DMS114 treated with DMSO at 0.1 percent for 48 hours (cell line): ENCODE measurements at regions not wholly inside any gene's neighbourhood (a gene's known extent, or its start where the extent isn't known, plus 50 kb on each side); places are given as distances from the start of the nearest gene placed in this dataset.
"Not testable (repeated sequence)": the region's sequence is repeated elsewhere in the genome, so short reads cannot be mapped to it uniquely, and the experiment has no call there.

Source experiments
- DNase-seq: peaks from one replicate; lab custom pipeline; 2025; ENCODE audit not compliant: unreplicated experiment; lab: John Stamatoyannopoulos, UW

GRCh38 chr16:16448423-16448822 lies 69.5 kb downstream of the NPIPA7 start:
- DNase-seq, result not testable (repeated sequence)

GRCh38 chr16:16449712-16450237 lies 70.8 kb downstream of the NPIPA7 start:
- not testable (repeated sequence) for DNase-seq

DNA sequence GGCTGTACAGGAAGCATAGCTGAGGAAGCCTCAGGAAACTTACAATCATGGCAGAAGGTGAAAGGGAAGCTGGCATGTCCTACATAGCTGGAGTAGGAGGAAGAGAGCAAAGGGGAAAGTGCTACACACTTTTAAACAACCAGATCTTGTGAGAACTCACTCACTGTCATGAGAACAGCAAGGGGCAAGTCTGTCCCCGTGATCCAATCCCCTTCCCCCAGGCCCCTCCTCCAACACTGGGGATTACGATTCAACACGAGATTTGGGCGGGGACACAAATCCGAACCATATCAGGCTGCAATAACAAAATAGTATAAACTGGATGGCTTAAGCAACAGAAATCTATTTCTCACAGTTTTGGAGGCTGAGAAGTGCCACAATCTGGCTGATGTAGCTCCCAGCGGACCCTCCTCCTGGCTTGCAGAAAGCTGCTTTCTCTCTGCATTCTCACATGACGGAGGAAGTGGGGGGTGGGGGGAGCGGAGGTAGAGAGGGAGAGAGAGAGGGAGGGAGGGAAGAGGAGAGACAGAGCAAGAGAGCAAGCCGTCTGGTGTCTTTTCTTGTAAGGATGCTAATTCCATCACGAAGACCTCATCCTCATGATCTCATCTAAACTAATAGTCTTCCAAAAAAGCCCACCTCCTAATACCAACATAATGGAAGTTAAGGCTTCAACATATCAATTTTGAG lies 72.9 kb downstream of the NPIPA7 start:
- not testable (repeated sequence) for DNase-seq

- DNase-seq, result not testable (repeated sequence)
Measured at GRCh38 chr16:16458579-16458978, 79.6 kb downstream of the NPIPA7 start.

- DNase-seq, result not testable (repeated sequence)
Measured at GRCh38 chr16:16463792-16464191, 84.9 kb downstream of the NPIPA7 start.

GRCh38 chr16:16488919-16489318 lies 110.0 kb downstream of the NPIPA7 start:
- not testable (repeated sequence) for DNase-seq

GRCh38 chr16:16489466-16489865 lies 110.5 kb downstream of the NPIPA7 start:
- not testable (repeated sequence) for DNase-seq

- not testable (repeated sequence) for DNase-seq
Measured at GRCh38 chr16:16494114-16494513, 115.2 kb downstream of the NPIPA7 start.

GRCh38 chr16:16494998-16495397 lies 116.1 kb downstream of the NPIPA7 start:
- not testable (repeated sequence) for DNase-seq

- not testable (repeated sequence) for DNase-seq
Measured at GRCh38 chr16:16499875-16500274, 120.9 kb downstream of the NPIPA7 start.

- not testable (repeated sequence) for DNase-seq
Measured at GRCh38 chr16:16507041-16507440, 128.1 kb downstream of the NPIPA7 start.

DNA sequence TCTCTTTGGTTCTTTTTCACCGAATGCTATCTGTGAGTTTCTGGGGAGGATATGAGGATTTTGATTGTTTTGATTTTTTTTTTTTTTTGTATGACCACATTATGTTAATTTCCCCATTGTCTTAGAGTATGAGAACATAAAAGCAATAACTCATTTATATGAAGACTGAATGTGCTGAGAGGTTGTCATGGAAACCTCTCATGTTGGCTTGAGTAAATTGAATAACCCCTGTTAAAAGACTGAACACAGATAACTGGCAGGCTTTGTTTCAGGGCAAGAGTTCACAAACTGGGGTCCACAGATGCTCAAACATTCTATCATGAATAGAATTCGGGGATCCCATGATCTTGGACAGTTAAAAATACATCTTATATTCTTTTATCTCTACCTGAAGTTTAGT lies 129.4 kb downstream of the NPIPA7 start:
- not testable (repeated sequence) for DNase-seq

DNA sequence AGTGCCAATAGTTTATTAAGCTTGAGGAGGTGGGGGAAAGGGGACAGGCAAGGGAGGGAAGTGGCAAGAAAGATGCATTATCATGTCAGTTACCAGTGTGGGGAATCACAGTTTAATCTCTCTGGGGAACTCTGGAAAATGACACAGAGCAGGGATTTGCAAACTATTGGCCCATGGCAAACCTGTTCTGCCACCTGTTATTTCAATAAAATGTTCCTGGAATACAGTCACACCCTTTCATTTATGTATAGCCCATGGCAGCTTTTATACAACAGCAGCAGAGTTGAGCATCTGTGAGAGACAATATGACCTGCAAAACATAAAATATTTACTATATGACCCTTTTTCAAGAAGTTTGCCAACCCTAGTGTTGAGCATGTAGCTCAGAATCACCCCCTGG lies 140.5 kb downstream of the NPIPA7 start:
- not testable (repeated sequence) for DNase-seq

DNA sequence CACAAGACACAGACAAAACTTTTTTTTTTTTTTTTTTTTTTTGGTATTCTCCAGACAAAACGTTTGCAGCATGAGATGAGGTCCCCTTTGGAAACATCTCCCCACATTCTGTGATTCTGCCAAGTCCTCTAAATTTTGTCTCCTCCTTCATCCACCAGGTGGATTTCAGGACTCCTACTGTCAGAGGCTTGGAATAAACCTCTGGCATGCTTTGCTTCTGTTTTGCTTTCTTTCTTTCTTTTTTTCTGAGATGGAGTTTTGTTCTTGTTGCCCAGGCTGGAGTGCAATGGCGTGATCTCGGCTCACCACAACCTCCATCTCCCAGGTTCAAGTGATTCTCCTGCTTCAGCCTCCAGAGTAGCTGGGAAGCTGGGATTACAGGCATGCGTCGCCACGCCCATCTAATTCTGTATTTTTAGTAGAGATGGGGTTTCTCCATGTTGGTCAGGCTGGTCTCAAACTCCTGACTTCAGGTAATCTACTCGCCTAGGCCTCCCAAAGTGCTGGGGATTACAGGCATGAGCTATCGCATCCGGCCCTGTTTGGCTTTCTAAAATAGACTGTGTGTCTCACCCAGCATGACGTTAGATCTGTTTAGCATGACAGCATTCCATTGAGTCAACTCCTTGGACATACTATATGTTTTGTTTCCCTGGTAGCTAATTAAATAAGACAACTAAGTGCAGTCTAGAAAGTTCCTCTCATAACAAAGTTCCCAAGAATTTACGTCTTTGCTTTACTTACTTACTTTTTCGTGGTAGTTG lies 142.5 kb downstream of the NPIPA7 start:
- not testable (repeated sequence) for DNase-seq

- DNase-seq, result not testable (repeated sequence)
Measured at GRCh38 chr16:16526998-16527397, 148.1 kb downstream of the NPIPA7 start.

DNA sequence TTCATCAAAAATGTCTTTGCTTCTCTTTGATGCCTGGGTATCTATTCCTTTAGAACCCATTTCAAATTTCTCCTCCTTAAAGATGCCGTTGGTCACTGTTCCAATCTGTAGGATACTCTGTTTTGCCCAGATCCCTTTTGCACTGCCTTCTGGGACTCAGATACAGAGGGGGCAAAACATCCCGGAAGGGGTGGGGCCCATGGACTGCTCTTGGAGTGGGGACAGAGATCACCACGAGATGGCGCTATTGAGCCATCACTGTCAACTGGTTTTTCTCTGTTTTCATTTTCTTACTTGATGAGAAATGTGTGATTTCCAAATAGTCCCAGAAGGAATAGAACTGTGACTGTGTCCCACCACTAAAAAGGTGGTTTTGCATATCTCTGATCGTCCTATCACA lies 151.8 kb downstream of the NPIPA7 start:
- not testable (repeated sequence) for DNase-seq

DNA sequence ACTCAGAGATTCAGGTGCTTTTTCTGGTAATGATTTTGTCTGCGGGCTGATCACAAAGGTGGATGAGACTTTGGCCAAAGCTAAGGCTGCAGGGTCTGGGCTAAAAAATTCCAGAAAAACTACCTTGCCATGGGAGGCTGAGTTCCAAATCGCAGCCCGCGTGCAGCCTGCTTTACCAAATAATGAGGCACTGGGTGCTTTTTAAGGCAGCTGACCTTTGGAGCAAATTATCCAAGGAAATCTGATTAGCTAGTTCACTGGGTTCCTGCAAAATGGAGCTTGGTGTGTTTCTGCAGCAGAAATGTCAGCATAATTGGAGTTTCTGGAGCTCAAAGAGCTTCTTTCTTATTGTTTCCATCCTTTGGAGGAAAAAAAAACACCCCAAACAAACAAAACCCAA lies 156.6 kb downstream of the NPIPA7 start:
- DNase-seq, result not testable (repeated sequence)

DNA sequence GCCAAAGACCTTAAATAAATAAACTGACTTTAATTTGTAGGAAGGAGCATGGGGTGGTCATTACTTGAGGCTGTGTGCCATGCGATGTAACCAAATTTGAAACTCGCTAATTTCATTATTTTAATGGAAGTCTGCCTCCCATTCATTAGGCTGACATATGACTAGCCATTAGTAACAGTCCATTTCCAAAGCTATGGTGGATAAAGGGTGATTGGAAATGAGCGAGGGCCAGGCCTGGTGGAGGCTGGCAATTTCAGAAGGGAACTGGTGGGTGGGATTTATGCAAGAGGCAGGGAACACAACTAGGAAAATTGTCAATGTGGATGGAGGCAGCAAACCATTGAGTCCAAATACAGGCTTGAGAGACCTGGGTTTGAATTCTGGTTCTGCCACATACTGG lies 157.2 kb downstream of the NPIPA7 start:
- not testable (repeated sequence) for DNase-seq

DNA sequence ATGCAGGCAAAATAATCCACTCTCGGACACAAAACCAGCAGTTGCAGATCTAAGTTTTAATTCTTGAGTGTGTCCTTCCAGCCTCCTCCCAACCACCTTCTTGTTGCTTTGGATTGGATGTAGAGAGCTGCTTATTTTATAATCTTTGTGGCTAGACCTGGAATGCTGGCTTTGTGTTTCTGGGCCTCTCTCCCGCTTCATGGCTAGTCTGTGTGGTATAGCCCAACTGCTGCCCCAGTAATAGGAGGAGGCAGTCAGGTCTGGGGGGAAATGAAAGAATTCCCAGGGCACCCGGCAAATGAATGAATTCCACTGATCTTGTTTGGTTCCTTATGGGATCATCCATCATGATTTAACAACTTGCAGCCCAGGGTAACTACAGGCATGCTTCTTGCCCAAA lies 170.8 kb downstream of the NPIPA7 start:
- not testable (repeated sequence) for DNase-seq

- DNase-seq, result not testable (repeated sequence)
Measured at GRCh38 chr16:16550824-16551223, 171.9 kb downstream of the NPIPA7 start.

- DNase-seq, result not testable (repeated sequence)
Measured at GRCh38 chr16:16552819-16553340, 173.9 kb downstream of the NPIPA7 start.
